ENCODE measurements at regions not wholly inside any gene's neighbourhood (a gene's known extent, or its start where the extent isn't known, plus 50 kb on each side); places are given as distances from the start of the nearest gene placed in this dataset.
A peak's percentile ranks its signal among the peaks of the same experiment; 100 is the strongest.

DNA sequence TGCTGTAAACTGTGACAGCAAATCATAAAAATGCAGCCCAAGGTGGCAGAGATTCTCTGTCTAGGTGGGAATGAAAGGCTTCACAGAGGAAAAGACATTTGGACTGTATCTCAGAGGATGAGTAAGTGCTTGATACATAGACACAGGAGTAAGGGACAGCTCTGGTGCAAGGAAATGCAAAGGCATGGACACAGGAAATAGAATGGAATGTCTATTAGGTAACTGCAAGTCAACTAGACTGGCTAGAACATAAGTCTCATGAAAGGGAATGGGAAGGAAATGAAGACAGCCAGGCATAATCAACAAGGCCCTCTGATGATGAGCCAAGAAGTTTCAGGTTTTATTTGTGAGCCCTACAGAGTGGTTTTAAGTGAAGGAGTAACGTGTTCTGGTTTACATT lies 321.7 kb downstream of the SUCLA2 start:
- TF ChIP-seq MYC (IDR thresholded peaks at IDR 0.05; ENCODE audit: low read depth, low read length): no peak
- TF ChIP-seq, protein P1, sequence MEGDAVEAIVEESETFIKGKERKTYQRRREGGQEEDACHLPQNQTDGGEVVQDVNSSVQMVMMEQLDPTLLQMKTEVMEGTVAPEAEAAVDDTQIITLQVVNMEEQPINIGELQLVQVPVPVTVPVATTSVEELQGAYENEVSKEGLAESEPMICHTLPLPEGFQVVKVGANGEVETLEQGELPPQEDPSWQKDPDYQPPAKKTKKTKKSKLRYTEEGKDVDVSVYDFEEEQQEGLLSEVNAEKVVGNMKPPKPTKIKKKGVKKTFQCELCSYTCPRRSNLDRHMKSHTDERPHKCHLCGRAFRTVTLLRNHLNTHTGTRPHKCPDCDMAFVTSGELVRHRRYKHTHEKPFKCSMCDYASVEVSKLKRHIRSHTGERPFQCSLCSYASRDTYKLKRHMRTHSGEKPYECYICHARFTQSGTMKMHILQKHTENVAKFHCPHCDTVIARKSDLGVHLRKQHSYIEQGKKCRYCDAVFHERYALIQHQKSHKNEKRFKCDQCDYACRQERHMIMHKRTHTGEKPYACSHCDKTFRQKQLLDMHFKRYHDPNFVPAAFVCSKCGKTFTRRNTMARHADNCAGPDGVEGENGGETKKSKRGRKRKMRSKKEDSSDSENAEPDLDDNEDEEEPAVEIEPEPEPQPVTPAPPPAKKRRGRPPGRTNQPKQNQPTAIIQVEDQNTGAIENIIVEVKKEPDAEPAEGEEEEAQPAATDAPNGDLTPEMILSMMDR (IDR thresholded peaks at IDR 0.05; ENCODE audit: low read depth, low read length): no peak
- no peak for TF ChIP-seq POLR2A (IDR thresholded peaks at IDR 0.05; ENCODE audit: extremely low read depth, insufficient read length)
- TF ChIP-seq, protein P2, sequence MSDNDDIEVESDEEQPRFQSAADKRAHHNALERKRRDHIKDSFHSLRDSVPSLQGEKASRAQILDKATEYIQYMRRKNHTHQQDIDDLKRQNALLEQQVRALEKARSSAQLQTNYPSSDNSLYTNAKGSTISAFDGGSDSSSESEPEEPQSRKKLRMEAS (IDR thresholded peaks at IDR 0.05; ENCODE audit: low read depth, low read length): no peak
- H3K4me3 ChIP-seq (ENCODE audit: low read depth, low read length): no peak overlapping the region
- no peak for DNase-seq (ENCODE audit: low read depth)

DNA sequence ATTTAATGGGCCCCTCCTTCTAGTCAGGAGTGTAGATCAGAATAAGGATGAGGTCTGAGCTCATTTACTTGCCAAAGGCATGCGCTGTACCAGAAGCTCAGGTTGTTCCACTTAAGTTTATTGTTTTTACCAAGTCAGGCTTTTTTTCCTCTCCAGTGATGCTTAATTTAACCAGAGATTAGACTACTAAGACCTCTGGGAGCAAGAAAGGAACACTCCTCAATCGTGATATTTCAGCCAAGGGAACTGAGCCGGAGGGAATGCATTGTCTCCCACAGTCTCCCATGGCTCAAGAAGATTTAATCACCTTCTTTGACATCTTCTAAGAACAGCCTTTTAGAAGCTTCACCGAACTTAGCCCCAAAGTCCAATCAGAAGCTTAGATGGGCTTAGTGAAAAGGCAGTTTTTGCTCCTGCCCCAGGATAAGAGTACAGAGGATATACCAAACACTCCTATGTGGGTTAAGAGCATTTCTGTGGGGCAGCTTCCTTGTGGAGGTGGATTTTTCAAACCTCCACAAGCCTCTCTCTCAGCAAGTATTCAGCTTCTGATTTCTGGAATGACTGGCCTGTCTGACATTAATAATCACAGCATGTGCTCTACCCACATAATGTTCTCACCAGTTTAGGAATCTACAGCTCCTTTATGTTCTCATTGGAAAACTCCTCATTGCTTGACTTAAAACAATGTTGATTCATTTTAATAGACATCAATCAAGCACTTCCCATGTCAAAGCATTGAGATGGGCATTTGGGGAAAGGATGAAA lies 322.7 kb downstream of the SUCLA2 start:
- DNase-seq (ENCODE audit: low read depth): no peak
- TF ChIP-seq, protein P2 (IDR thresholded peaks at IDR 0.05; ENCODE audit: low read depth, low read length): no peak
- TF ChIP-seq MYC (IDR thresholded peaks at IDR 0.05; ENCODE audit: low read depth, low read length) (no peak), POLR2A (IDR thresholded peaks at IDR 0.05; ENCODE audit: extremely low read depth, insufficient read length) (no peak)
- TF ChIP-seq, protein P1 (IDR thresholded peaks at IDR 0.05; ENCODE audit: low read depth, low read length): no peak
- no peak overlapping the region for H3K4me3 ChIP-seq (ENCODE audit: low read depth, low read length)

- no peak overlapping the region for H3K4me3 ChIP-seq (ENCODE audit: low read depth, low read length)
- TF ChIP-seq POLR2A (IDR thresholded peaks at IDR 0.05; ENCODE audit: extremely low read depth, insufficient read length) (no peak), MYC (IDR thresholded peaks at IDR 0.05; ENCODE audit: low read depth, low read length) (no peak)
- TF ChIP-seq, protein P1 (IDR thresholded peaks at IDR 0.05; ENCODE audit: low read depth, low read length): no peak
- TF ChIP-seq, protein P2 (IDR thresholded peaks at IDR 0.05; ENCODE audit: low read depth, low read length): no peak
- DNase-seq (ENCODE audit: low read depth): no peak
Measured at GRCh38 chr13:47675871-47676270, 325.2 kb downstream of the SUCLA2 start.

- TF ChIP-seq MYC (IDR thresholded peaks at IDR 0.05; ENCODE audit: low read depth, low read length) (0 out of 2 replicates have a peak, but pooled peaks have one; percentile 17), POLR2A (IDR thresholded peaks at IDR 0.05; ENCODE audit: extremely low read depth, insufficient read length) (no peak)
- TF ChIP-seq, protein P1 (IDR thresholded peaks at IDR 0.05; ENCODE audit: low read depth, low read length): no peak
- TF ChIP-seq, protein P2 (IDR thresholded peaks at IDR 0.05; ENCODE audit: low read depth, low read length): peak; percentile 65
- peak; percentile 33 for DNase-seq (ENCODE audit: low read depth)
- H3K4me3 ChIP-seq (ENCODE audit: low read depth, low read length): no peak overlapping the region
Measured at GRCh38 chr13:47673009-47673850, 327.8 kb downstream of the SUCLA2 start.

- no peak for DNase-seq (ENCODE audit: low read depth)
- TF ChIP-seq, protein P2 (IDR thresholded peaks at IDR 0.05; ENCODE audit: low read depth, low read length): no peak
- TF ChIP-seq POLR2A (IDR thresholded peaks at IDR 0.05; ENCODE audit: extremely low read depth, insufficient read length) (no peak), MYC (IDR thresholded peaks at IDR 0.05; ENCODE audit: low read depth, low read length) (no peak)
- TF ChIP-seq, protein P1 (IDR thresholded peaks at IDR 0.05; ENCODE audit: low read depth, low read length): no peak
- no peak overlapping the region for H3K4me3 ChIP-seq (ENCODE audit: low read depth, low read length)
Measured at GRCh38 chr13:47672245-47673008, 328.6 kb downstream of the SUCLA2 start.

Measured in NB4 (cell line).